Common myeloid progenitor, CD34-positive (primary cell): ENCODE measurements at regions not wholly inside any gene's neighbourhood (a gene's known extent, or its start where the extent isn't known, plus 50 kb on each side); places are given as distances from the start of the nearest gene placed in this dataset.

Source experiments
- CTCF ChIA-PET: fragments of 350-600 bp; sonication (Branson Sonifier 250); formaldehyde crosslinking; loops from one replicate; lab custom pipeline; 2021; ENCODE audit warnings: antibody characterized with exemption; lab: Charles Lee
- POLR2A ChIA-PET: fragments of 350-600 bp; sonication (Branson Sonifier 250); formaldehyde crosslinking; loops from one replicate; lab custom pipeline; 2021; ENCODE audit warnings: antibody characterized with exemption; lab: Charles Lee
- DNase-seq, 3 donors: peaks; one replicate each; pipeline versions ENCODE4 v3.0.0 to v3.0.0-alpha.2; 2013
- H3K27ac ChIP-seq, 2 experiments: 1 replicate in 1 of 2; 2 replicates in 1 of 2; pipeline ENCODE4 v1.7.0; 2013; ENCODE audit warnings: inconsistent platforms in 2 of 2, low read length in 2 of 2, mild to moderate bottlenecking in 2 of 2, low read depth in 1 of 2, moderate library complexity in 1 of 2; ENCODE audit not compliant: severe bottlenecking in 2 of 2, insufficient read depth in 1 of 2, poor library complexity in 1 of 2
- H3K27me3 ChIP-seq, 5 experiments: replicated peaks in 2 of 5; 1 replicate in 3 of 5; 2 replicates in 2 of 5; pipeline versions ENCODE4 v1.6.1 to v1.7.0; 2013; ENCODE audit warnings: low read length in 4 of 5, mild to moderate bottlenecking in 2 of 5, moderate library complexity in 2 of 5, inconsistent platforms in 1 of 5; ENCODE audit not compliant: insufficient read depth in 5 of 5, control insufficient read depth in 4 of 5
- H3K36me3 ChIP-seq, 4 experiments: 1 replicate in 2 of 4; 2 replicates in 2 of 4; pipeline versions ENCODE4 v1.6.1 to v1.7.0; 2013; ENCODE audit warnings: low read length in 3 of 4, control low read depth in 1 of 4, mild to moderate bottlenecking in 1 of 4; ENCODE audit not compliant: control insufficient read depth in 4 of 4, insufficient read depth in 4 of 4
- H3K4me1 ChIP-seq, 4 experiments: 1 replicate in 3 of 4; 2 replicates in 1 of 4; pipeline versions ENCODE4 v1.6.1 to v1.7.1; 2013; ENCODE audit warnings: low read length in 3 of 4, mild to moderate bottlenecking in 3 of 4, control low read depth in 1 of 4, inconsistent platforms in 1 of 4, moderate library complexity in 1 of 4; ENCODE audit not compliant: control insufficient read depth in 4 of 4, insufficient read depth in 4 of 4; ENCODE audit errors: control extremely low read depth in 1 of 4
- H3K4me3 ChIP-seq, 7 experiments: 1 replicate in 4 of 7; 2 replicates in 3 of 7; pipeline versions ENCODE4 v1.5.1 to v1.7.0; 2013; ENCODE audit warnings: mild to moderate bottlenecking in 7 of 7, low read length in 6 of 7, moderate library complexity in 6 of 7, inconsistent platforms in 2 of 7, low read depth in 2 of 7, control low read depth in 1 of 7; ENCODE audit not compliant: insufficient read depth in 4 of 7, control insufficient read depth in 1 of 7; ENCODE audit errors: extremely low read depth in 1 of 7
- H3K9me3 ChIP-seq, 5 experiments: 1 replicate in 4 of 5; 2 replicates in 1 of 5; pipeline versions ENCODE4 v1.6.1 to v1.7.1; 2013; ENCODE audit warnings: low read length in 4 of 5, mild to moderate bottlenecking in 2 of 5, inconsistent platforms in 1 of 5, low read depth in 1 of 5, moderate library complexity in 1 of 5; ENCODE audit not compliant: control insufficient read depth in 4 of 5, insufficient read depth in 2 of 5; ENCODE audit errors: control extremely low read depth in 1 of 5
- WGBS: methylation state at CpG from one replicate; pipeline ENCODE4 v1.1.5; 2013; ENCODE audit not compliant: insufficient coverage; 5-methylcytosine and 5-hydroxymethylcytosine counted together

GRCh38 chr7:49088017-49088416, 163.7 kb downstream of the CDC14C start:
- Histone ChIP-seq H3K36me3 (no peaks in the 10 kb centered on the region), H3K27ac (no peak overlapping the region), H3K4me3 (no peak overlapping the region), H3K4me1 (no peaks in the 10 kb centered on the region), H3K27me3 (no peaks in the 10 kb centered on the region), H3K9me3 (no peaks in the 10 kb centered on the region)
- no peak for DNase-seq
- ChIA-PET CTCF (no interaction called here), POLR2A (no interaction called here)

- Histone ChIP-seq H3K4me3 (no peak overlapping the region), H3K36me3 (no peaks in the 10 kb centered on the region), H3K9me3 (no peaks in the 10 kb centered on the region), H3K27ac (no peak overlapping the region), H3K4me1 (no peaks in the 10 kb centered on the region), H3K27me3 (no peaks in the 10 kb centered on the region)
- ChIA-PET CTCF (no interaction called here), POLR2A (no interaction called here)
- no CpG with 5 or more reads among the region's 2 CpGs for WGBS
- DNase-seq: no peak
Observed at GRCh38 chr7:49089717-49090116, 165.4 kb downstream of the CDC14C start.

- Histone ChIP-seq H3K9me3 (no peaks in the 10 kb centered on the region), H3K27me3 (no peaks in the 10 kb centered on the region), H3K36me3 (no peaks in the 10 kb centered on the region), H3K27ac (no peak overlapping the region), H3K4me1 (no peaks in the 10 kb centered on the region), H3K4me3 (no peak overlapping the region)
- POLR2A ChIA-PET: no interaction called here
- WGBS: 100% methylated on average over 2 of the region's 3 CpGs
- DNase-seq: no peak
- CTCF ChIA-PET: no interaction called here
Observed at GRCh38 chr7:49091089-49091488, 166.7 kb downstream of the CDC14C start.

- no peaks in the 10 kb centered on the region for H3K9me3 ChIP-seq
- H3K27ac ChIP-seq: no peak overlapping the region
- ChIA-PET POLR2A (no interaction called here), CTCF (no interaction called here)
- H3K4me1 ChIP-seq: no peaks in the 10 kb centered on the region
- no peaks in the 10 kb centered on the region for H3K27me3 ChIP-seq
- H3K4me3 ChIP-seq: no peak overlapping the region
- no peak for DNase-seq
- H3K36me3 ChIP-seq: no peaks in the 10 kb centered on the region
- WGBS: no CpG with 5 or more reads among the region's 2 CpGs
Observed at GRCh38 chr7:49091519-49091918, 167.2 kb downstream of the CDC14C start.

GRCh38 chr7:49093218-49093617, 168.9 kb downstream of the CDC14C start:
- H3K27ac ChIP-seq: no peak overlapping the region
- ChIA-PET POLR2A (no interaction called here), CTCF (no interaction called here)
- DNase-seq: no peak
- 100% methylated on average over 1 of the region's 1 CpG for WGBS
- no peaks in the 10 kb centered on the region for H3K4me1 ChIP-seq
- no peaks in the 10 kb centered on the region for H3K36me3 ChIP-seq
- no peaks in the 10 kb centered on the region for H3K9me3 ChIP-seq
- no peaks in the 10 kb centered on the region for H3K27me3 ChIP-seq
- no peak overlapping the region for H3K4me3 ChIP-seq

GRCh38 chr7:49094866-49095265, 170.5 kb downstream of the CDC14C start:
- no peak overlapping the region for H3K4me3 ChIP-seq
- no peaks in the 10 kb centered on the region for H3K27me3 ChIP-seq
- no peaks in the 10 kb centered on the region for H3K9me3 ChIP-seq
- no peaks in the 10 kb centered on the region for H3K36me3 ChIP-seq
- ChIA-PET CTCF (no interaction called here), POLR2A (no interaction called here)
- H3K27ac ChIP-seq: no peak overlapping the region
- no peaks in the 10 kb centered on the region for H3K4me1 ChIP-seq
- WGBS: 90% methylated on average over 2 of the region's 2 CpGs
- DNase-seq: no peak

GRCh38 chr7:49099587-49100326, 175.4 kb downstream of the CDC14C start:
- 91% methylated on average over 4 of the region's 5 CpGs for WGBS
- H3K9me3 ChIP-seq: no peaks in the 10 kb centered on the region
- peaks cover 0 to 2% (median 0%) of the 10 kb centered on the region in 5 experiments for H3K27me3 ChIP-seq
- H3K36me3 ChIP-seq: no peaks in the 10 kb centered on the region
- H3K4me3 ChIP-seq: no peak overlapping the region
- no peaks in the 10 kb centered on the region for H3K4me1 ChIP-seq
- no peak overlapping the region for H3K27ac ChIP-seq
- DNase-seq: no peak
- ChIA-PET CTCF (no interaction called here), POLR2A (no interaction called here)
